ENCODE measurements at regions not wholly inside any gene's neighbourhood (a gene's known extent, or its start where the extent isn't known, plus 50 kb on each side); places are given as distances from the start of the nearest gene placed in this dataset.

DNA sequence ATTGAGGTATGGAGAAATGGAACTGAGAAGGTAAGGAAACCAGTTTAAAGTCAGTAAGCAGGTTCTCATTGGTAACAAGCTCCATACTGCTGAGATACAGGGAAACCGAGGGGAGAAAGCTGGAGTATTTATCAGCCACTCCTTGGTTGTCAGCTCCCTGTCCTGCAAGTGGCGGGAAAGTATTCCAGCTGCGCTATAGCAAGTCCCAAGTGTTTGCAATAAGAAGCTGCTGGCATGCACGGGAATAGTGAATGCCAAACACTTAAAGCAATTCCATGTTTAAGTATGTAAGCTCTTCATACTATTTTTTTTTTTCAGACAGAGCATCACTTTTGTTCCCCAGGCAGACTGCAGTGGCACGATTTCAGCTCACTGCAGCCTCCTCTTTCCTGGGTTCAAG is 1601.1 kb downstream of the SUCLG1 start:
- DNase-seq: no peak

DNA sequence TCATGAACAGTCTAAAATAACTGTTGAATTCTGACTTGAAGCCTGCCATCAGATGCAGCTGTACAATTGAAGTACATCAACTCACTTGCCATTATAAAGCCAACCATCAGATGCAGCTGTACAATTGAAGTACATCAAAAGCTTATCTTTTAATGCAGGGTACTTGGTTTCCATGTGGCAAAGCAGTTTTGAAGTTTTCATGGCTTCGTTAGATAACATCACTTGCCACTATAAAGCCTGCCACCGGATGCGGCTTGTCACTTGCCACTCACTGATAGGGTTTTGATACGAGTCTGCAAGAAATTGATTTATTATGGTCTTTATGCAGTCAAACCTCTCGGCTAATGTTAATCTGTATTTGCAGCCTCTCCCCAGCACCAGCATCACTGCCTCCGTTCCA is 1605.8 kb downstream of the SUCLG1 start:
- DNase-seq: no peak

DNA sequence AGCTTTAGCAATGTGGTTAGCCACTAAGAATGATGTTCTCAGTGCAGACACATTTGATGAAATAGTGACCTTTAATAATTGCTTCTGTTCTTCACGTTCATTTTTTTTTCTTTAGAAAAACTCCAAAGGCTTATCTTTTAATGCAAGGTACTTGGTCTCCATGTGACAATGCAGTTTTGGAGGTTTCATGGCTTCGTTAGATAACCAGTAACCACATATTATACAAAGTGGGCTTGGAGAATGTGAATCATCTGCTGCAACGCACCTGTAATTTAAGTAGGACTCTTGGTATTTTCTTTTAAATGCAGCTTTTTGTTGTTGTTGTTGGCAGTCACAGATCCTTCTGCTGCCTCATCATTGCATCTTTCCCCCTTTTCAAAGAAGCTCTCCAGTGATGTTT is 1606.3 kb downstream of the SUCLG1 start:
- DNase-seq: no peak

DNA sequence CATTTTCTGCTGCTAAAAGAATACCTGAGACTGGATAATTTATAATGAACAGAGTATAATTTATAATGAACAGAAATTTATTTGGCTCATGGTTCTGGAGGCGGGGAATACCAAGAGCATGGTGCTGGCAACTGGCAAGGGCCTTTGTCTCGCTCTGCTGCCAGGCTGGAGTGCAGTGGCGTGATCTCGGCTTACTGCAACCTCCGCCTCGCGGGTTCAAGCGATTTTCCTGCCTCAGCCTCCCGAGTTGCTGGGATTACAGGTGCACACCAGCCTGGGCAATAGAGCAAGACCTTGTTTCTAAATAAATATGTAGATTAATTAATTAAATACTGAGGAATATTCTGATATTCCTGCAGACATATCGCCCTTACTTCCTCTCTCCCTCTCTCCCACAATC is 1610.8 kb downstream of the SUCLG1 start:
- DNase-seq: no peak

DNA sequence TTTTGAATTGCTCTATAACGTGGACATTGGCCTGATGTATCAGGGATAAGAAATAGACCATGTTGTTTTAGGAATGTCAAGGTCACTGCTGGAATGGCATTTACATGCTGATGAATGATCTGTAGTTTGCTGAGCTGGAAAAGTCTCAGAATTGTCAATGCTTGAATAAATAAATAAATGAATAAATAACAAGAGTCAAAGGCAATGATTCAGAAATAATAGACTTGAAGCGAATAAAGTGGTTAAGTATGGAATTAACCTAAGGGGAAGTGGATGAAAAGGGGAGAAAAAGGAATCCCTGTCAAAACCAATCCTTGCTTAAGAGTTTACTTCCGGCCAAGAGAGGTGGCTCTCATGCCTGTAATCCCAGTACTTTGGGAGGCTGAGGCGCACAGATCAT is 1620.0 kb downstream of the SUCLG1 start:
- no peak for DNase-seq

DNA sequence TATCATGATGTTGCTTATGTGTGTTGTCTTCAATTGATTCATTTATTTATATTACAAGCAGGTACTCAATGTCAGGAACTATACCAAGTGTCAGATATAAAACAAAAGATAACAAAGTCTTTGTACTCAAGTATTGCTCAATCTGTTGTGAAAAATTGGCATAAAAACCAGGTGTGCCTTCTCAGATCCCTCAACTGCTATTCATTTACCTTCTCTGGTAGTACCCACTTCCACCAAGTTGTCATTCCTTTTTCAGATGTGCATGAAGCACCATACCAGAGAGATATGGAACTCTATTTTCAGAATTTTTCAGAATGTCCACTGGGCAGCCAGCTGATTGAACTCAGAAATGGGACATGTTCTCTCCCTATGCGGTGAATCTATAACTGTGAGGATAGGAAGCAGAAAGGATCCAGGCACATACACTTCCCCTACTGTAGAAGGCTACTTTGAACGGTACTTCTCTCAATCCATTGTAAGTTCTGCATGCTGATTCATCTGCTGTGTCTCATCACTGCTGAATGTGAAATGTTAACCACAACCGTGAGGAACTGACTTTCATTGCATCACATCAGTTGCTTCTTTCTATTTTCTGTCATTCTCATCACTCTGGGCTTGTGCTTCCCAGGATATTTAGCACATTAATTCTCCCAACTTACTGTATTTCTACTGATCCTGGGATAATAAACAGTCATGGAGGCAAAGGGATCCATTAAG is 1621.3 kb downstream of the SUCLG1 start:
- peak; percentile 19 to 76 (median 41) for DNase-seq

DNA sequence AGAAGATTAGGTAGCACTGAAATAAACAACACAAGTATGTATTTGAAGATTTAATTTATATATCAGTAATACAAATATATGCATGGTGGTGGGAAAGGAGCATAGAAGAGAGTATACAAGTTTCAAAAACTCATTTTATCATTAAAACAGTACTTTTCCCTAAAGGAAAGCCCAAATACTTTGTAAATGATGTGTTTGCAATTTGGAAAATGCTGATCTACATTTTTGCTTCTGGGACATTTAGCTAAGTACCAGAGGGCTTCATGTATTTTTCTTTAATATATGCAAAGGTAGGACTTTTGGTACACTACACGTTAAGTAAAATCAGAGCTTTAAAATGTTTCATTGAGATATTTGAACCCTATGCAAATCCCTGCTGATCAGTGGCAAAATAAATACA is 1624.2 kb downstream of the SUCLG1 start:
- DNase-seq: no peak

DNA sequence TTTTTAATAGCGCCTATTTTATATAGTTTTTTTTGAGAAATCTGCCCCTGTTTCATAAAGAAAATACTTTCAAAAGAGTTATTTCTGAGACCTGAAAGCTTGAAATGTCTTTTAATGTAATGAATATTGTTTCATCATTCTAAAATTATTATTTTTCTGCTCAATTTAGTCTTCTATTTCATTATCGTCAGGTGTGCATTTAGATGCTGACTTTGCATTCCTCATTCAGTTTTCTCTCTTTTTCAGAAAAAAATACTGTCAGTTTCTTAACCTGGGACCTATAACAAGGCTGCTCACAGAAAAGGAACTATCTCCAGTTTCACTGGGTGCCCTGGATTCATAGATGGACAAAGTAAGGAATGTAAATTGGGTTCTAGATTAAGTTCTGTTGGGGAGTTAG is 1631.7 kb downstream of the SUCLG1 start:
- DNase-seq: no peak

DNA sequence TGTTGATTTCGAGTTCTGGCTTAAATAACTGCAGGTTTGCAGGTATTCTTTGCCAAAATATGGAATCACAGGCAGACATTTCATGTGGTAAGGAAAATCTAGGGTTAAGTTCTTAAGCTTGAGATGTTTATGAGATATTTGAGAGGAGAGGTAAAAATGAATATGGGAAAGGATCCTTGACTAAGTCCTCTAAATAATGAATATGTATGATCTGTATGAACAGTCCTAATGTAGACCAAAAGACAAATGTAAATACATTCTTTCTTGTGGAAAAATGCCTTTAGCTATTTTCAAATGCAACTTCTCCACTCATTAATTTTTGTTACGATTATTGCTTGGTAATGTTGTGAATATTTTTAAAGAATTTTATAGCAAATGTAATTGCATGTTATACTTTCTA is 1632.6 kb downstream of the SUCLG1 start:
- no peak for DNase-seq

DNA sequence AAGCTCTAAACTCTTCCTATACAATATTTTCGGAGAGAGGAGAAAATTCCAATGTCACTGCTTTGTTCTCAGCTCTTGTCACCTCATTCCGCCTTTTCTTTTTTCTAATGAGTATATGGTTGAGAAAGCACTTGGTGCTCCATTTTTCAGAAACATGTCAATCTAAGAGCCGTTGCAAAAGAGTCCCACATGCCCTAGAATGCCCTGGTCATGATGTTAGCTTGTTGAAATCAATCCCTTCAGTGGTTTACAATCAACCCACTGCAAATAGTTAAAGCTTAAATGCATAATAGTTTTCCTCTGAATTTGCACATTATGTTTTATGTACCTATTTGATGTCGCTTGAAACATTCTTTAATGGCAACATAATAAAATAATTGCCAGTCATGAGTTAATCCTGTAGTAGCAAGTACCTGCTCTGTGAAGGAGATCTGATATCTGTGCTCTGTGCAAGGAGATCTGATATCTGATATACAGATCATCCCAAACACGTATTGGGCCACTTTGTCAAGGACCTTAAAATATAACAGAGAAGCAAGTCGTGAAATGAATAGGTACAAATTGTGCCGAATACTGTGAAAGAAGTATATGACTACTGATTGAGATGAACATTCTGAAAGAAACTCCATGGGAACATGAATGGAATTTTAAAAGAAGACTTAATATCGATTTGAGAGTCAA is 1633.5 kb downstream of the SUCLG1 start:
- no peak for DNase-seq

DNA sequence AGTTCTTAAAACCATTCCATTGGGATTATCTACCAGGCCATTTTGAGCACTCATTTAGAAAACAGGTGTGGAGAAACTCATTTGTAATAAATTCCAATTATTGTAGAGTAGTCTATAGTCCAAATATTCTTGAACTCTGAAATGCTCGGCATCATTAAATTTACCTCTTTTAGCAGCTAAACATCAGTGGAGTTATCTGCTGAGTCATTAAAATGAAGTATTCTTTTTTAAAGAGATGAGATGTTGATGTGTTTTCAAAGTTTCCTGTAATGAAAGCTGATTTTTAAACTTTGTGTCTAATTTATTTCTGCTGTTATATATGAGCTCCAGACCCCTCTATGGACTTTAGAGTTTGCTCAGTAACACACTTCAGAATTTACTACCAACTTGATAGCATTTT is 1635.2 kb downstream of the SUCLG1 start:
- DNase-seq: no peak

DNA sequence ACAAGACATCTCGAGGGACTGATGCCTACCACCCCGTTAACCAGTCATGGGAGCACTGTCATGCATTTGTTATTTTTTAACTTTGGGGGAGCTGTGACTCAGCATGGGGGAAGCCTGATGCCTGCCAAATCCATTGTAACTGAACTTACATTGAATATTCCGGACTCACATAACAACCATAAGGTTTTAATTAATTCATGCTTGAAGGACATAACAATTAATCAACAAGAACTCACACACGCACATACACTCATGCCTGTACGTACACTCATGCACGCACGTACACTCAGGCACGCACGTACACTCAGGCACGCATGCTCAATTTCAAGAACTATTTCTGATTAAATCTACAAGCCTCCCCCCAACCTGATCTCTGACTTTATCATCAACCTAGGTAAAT is 1639.1 kb downstream of the SUCLG1 start:
- DNase-seq: no peak

DNA sequence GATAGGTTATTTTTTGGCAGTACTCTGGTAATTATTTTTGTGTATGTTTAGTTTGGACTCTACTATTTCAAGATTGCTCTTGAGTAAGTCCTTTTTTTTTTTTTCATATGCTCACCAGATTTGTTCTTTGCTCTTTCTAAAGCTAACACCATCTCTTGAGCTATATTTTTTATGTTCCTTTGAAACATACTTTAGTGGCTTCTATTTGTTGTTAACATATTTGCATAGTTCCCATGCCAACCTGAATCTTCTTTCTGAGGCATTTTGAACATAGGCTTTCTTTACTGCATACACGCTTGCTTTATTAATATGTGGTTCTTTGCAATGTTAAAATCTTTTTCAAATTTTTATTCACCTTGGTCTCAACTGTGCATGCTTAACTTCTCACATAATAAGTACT is 1644.9 kb downstream of the SUCLG1 start:
- no peak for DNase-seq

DNA sequence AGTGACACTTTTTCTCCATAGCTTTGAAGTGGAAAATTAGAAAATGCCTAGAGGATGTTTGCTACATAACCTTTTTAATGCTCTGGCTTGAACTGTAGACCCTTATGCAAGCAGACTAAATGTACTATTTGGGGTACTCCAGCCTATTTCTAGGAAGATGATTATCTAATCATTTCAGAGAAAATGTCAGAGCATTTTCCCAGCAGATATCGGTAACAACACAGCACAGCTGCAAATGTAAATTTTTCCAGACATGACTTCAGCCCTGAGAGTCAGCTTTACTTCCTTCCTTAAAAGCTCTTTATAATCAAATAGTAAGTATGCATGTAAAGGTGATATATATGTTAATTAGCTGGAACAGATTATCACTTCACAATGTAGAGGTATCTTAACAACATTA is 1647.1 kb downstream of the SUCLG1 start:
- DNase-seq: no peak

DNA sequence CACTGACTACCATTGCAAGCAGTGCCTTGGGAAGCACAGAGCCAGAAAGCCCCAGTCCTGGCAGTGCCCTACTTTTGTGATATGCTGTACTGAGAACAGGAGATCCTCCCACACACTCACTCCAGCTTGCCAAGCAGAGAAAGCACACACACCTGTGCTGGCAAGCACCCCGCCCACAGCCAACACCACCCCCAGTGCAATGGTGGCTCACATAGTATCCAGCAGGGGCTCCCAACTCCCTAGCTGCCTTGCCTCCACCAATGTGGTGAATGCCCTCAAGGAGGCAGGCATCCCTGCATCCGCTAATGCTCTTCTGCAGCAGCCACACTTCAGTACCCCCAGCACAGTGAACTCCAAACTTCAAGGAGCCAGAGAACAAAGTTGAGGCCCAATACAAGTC is 1655.8 kb downstream of the SUCLG1 start:
- DNase-seq: no peak

DNA sequence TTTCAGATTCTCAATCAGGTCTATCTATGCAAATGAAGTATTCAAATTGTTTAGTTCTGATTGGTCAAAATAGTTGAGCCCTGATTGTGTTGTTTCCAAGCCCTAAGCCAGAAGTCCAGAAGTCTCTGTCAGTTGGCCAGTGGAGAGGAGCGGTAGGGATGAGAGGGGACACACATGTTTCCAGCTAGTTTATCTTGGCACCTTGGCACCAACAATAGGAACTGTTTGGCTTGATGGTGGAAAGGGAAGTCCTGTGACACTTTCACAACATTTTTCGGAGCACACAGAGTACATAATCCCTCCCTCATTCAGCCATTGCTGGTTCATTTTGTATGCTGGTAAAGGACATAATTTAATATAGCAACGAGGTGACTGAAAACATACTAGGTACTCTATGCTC is 1661.6 kb downstream of the SUCLG1 start:
- DNase-seq: no peak

DNA sequence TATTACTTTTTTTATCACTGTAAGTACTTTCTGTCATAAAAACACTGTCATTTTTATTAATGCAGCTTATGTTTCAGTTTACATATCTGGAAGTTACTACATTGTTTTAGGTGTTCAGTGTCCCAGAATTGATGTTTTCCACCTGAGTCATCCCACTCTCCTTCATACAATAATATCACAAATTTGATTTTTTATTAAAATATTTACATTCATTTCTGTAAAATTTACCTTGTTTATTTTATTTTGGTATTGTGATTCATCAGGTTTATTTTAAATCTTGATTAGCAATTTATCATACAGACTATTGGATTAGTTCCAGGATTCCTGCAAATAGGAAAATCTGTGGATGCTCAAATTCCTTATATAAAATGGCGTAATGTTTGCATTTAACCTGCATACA is 1662.9 kb downstream of the SUCLG1 start:
- DNase-seq: no peak

DNA sequence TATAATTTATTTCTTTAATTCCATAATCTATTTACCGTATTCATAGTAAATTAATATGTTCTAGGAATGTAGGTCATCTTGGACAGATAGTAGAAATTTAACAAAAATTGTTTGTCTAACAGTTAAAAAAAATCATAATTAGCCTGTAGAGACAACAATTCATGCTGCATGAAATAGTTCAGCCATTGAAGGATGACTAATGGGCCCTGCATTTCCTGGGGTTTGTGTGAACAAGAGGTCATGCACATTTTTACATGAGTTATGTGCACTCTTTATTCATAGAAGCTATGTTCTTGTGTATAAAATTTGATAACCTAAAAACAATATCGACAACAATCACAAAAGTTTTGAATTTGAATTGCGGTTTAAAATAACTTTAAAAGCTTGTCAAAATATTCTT is 1663.6 kb downstream of the SUCLG1 start:
- DNase-seq: no peak

DNA sequence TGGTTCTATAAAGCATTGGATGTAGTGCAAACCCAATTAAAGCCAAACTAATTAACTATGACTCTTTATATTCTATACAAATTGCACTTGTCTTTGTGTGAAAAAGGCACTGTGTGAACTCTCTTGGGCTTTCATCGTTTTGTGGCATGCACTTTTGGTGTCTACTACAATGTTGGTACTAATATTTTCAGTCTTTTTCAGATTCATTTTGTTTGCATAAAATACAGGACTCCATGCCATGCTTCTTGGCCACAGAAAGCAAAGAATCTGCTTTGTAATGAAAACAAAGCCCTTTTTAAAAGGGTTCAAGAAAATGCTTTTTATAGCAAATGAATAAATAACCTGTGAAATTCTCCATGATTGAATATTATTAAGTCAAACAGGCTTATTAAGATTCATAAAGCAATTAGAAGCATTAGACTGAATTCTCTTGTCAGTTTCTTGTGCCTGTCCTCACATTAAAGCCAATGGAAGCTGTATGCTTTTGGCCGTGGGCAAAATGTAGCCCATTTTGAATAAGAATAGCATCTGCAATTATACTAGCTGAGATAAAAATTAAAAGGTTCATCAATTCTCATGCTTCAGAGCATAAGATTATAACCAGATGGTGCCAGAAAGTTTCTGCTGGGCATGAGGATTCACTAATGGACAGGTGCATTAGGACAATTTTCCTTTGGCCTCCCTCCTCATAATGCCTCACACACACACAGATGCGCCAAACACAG is 1665.2 kb downstream of the SUCLG1 start:
- no peak for DNase-seq

DNA sequence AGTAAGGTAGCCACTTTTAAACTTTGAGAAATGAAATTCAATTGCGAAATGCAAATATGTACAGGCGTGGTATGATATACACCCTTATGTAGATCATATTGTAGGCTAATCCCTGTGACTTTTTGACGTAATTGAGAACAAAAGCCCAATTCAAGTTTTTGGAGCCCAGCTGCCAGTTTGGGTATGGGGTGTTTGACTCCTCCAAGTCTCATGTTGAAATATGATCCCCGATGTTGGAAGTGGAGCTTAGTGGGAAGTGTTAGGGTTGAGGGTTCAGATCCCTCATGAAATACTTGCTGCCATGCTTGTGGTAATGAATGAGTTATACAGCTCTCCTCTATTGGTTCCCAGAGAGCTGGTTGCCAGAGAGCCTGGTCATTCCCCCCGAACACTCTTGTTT is 1666.8 kb downstream of the SUCLG1 start:
- DNase-seq: no peak

DNA sequence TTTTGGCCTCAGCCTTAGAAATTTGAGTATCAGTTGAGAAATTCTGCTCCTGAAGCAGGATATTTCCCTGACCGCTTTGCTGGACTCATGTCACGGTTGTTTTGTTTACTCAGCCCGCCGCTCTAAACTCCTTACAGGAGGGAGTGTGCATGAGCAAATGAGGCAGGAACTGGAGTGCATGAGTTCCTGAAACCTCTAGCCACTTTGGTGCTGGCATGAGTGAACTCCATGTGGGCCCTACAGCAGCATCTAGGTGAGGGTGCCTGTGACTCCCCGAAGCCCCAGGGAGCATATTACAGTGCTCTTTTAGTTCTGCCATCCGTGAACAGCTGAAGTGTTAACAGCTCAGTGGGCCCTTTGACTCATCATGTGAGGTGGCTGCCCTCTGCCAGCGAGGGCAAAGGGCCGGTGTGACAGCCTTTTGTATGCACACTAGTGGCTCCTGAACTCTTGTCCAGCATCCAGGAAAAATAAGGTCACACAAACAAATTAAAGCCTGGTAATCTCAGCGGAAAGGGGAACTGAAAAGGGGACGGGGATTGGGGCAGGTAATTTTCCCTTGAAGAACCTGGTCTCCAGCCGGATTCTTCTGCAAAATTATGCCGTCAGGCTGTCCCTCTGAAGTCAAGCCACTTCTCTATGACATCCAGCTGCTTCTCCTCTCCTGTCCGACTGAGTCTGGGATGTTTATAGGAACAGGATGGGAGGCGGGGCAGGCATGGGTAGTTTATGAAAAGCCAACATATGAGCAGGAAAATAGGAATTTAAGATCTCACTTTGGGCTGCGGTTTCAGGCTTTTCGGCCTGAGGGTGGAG is 1668.7 kb downstream of the SUCLG1 start:
- no peak for DNase-seq

DNA sequence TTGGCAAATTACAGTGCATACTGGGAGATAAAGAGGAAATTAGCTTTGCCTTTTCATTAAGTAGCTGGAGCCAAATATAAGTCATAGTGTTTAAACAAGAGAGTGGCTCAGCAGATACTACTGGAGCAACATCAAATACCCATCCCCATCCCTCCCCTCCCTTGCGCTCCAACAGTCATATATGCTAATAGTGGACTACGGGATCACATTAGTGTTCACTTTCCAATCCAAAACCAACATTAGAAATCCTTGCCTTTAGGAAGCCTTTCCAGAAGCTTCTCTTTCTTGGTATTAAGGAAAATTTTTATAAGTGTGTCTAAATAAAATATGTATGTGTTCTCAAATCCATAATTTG is 1669.3 kb downstream of the SUCLG1 start:
- no peak for DNase-seq
